ENCODE measurements at regions not wholly inside any gene's neighbourhood (a gene's known extent, or its start where the extent isn't known, plus 50 kb on each side); places are given as distances from the start of the nearest gene placed in this dataset.

DNA sequence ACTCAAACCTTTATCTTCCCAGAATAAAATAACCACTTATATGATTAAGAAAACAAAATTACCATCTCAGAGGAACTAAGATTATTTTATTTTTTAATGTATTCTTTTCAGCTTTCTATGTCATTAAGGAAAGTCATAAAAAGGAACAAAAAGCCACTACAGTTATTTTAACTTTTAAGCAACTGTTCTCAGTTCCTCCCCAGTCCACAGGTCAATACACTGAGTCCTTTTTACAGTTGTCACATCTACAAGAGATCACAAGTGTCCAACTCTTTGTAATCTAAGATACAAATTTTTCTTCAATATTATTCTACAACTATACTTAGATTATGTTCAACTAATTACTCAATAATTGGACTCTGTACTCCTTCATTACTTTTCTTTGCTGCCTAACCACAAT lies 782.8 kb upstream of the ACO1 start:
- intact Hi-C loops (cut with micrococcal nuclease; ENCODE audit: unreplicated experiment) (no loop called here), in situ Hi-C loops (cut with HindIII; ENCODE audit: low pct_unique_long_range_greater_than_20kb, low sequenced_read_pairs) (no loop called here)
- Histone ChIP-seq H3K4me1 (ENCODE audit: control insufficient read depth, insufficient read depth, low read length) (no peaks in the 10 kb centered on the region), H3K27ac (ENCODE audit: low read length) (no peak overlapping the region), H3K9me3 (ENCODE audit: control insufficient read depth, insufficient read depth, low read depth, low read length) (no peaks in the 10 kb centered on the region), H3K36me3 (ENCODE audit: control insufficient read depth, insufficient read depth, low read length) (no peaks in the 10 kb centered on the region), H3K27me3 (ENCODE audit: control insufficient read depth, insufficient read depth, low read length) (no peaks in the 10 kb centered on the region), H3K4me3 (ENCODE audit: low read depth in 2 of 2, low read length in 2 of 2) (no peak overlapping the region)
- CTCF ChIA-PET = no interaction called here
- TF ChIP-seq TCF7L2 (IDR thresholded peaks at IDR 0.05; ENCODE audit: low read depth, low read length) = no peak
- TF ChIP-seq, protein P1, sequence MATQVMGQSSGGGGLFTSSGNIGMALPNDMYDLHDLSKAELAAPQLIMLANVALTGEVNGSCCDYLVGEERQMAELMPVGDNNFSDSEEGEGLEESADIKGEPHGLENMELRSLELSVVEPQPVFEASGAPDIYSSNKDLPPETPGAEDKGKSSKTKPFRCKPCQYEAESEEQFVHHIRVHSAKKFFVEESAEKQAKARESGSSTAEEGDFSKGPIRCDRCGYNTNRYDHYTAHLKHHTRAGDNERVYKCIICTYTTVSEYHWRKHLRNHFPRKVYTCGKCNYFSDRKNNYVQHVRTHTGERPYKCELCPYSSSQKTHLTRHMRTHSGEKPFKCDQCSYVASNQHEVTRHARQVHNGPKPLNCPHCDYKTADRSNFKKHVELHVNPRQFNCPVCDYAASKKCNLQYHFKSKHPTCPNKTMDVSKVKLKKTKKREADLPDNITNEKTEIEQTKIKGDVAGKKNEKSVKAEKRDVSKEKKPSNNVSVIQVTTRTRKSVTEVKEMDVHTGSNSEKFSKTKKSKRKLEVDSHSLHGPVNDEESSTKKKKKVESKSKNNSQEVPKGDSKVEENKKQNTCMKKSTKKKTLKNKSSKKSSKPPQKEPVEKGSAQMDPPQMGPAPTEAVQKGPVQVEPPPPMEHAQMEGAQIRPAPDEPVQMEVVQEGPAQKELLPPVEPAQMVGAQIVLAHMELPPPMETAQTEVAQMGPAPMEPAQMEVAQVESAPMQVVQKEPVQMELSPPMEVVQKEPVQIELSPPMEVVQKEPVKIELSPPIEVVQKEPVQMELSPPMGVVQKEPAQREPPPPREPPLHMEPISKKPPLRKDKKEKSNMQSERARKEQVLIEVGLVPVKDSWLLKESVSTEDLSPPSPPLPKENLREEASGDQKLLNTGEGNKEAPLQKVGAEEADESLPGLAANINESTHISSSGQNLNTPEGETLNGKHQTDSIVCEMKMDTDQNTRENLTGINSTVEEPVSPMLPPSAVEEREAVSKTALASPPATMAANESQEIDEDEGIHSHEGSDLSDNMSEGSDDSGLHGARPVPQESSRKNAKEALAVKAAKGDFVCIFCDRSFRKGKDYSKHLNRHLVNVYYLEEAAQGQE (IDR thresholded peaks at IDR 0.05; ENCODE audit: insufficient read depth in 1 of 2, low read depth in 2 of 2, low read length in 1 of 2) = no peak
- TF ChIP-seq, protein P2, sequence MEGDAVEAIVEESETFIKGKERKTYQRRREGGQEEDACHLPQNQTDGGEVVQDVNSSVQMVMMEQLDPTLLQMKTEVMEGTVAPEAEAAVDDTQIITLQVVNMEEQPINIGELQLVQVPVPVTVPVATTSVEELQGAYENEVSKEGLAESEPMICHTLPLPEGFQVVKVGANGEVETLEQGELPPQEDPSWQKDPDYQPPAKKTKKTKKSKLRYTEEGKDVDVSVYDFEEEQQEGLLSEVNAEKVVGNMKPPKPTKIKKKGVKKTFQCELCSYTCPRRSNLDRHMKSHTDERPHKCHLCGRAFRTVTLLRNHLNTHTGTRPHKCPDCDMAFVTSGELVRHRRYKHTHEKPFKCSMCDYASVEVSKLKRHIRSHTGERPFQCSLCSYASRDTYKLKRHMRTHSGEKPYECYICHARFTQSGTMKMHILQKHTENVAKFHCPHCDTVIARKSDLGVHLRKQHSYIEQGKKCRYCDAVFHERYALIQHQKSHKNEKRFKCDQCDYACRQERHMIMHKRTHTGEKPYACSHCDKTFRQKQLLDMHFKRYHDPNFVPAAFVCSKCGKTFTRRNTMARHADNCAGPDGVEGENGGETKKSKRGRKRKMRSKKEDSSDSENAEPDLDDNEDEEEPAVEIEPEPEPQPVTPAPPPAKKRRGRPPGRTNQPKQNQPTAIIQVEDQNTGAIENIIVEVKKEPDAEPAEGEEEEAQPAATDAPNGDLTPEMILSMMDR (IDR thresholded peaks at IDR 0.05) = no peak
- TF ChIP-seq POLR2AphosphoS5 (IDR thresholded peaks at IDR 0.05; ENCODE audit: low read depth, low read length) = no peak
- TF ChIP-seq SIN3A (IDR thresholded peaks at IDR 0.05; ENCODE audit: borderline replicate concordance, insufficient read depth, low read depth, low read length) = no peak
- POLR2A ChIA-PET = no interaction called here
- DNase-seq (ENCODE audit: low read depth, low spot score) (no peak), ATAC-seq (no peak)
- no TSS peak for BruUV-seq (replicated peaks)

- Histone ChIP-seq H3K27me3 (ENCODE audit: control insufficient read depth, insufficient read depth, low read length) (no peaks in the 10 kb centered on the region), H3K27ac (ENCODE audit: low read length) (no peak overlapping the region), H3K4me1 (ENCODE audit: control insufficient read depth, insufficient read depth, low read length) (no peaks in the 10 kb centered on the region), H3K4me3 (ENCODE audit: low read depth in 2 of 2, low read length in 2 of 2) (no peak overlapping the region), H3K9me3 (ENCODE audit: control insufficient read depth, insufficient read depth, low read depth, low read length) (no peaks in the 10 kb centered on the region), H3K36me3 (ENCODE audit: control insufficient read depth, insufficient read depth, low read length) (no peaks in the 10 kb centered on the region)
- in situ Hi-C loops (cut with HindIII; ENCODE audit: low pct_unique_long_range_greater_than_20kb, low sequenced_read_pairs) (no loop called here), intact Hi-C loops (cut with micrococcal nuclease; ENCODE audit: unreplicated experiment) (no loop called here)
- ChIA-PET CTCF (no interaction called here), POLR2A (no interaction called here)
- BruUV-seq (replicated peaks) = no TSS peak
- TF ChIP-seq, protein P1 (IDR thresholded peaks at IDR 0.05; ENCODE audit: insufficient read depth in 1 of 2, low read depth in 2 of 2, low read length in 1 of 2) = no peak
- no peak for TF ChIP-seq TCF7L2 (IDR thresholded peaks at IDR 0.05; ENCODE audit: low read depth, low read length)
- TF ChIP-seq, protein P2 (IDR thresholded peaks at IDR 0.05) = no peak
- TF ChIP-seq SIN3A (IDR thresholded peaks at IDR 0.05; ENCODE audit: borderline replicate concordance, insufficient read depth, low read depth, low read length) = no peak
- DNase-seq (ENCODE audit: low read depth, low spot score) (no peak), ATAC-seq (no peak)
These were observed 779.9 kb upstream of the ACO1 start for GRCh38 chr9:31604531-31604930.
